Erythroblast (primary cell): ENCODE measurements at regions not wholly inside any gene's neighbourhood (a gene's known extent, or its start where the extent isn't known, plus 50 kb on each side); places are given as distances from the start of the nearest gene placed in this dataset.

Experiments
- GATA1 ChIP-seq: IDR thresholded peaks from 2 replicates; pipeline ENCODE4 v1.6.1; 2011; ENCODE audit warnings: low read depth, mild to moderate bottlenecking, control low read depth, low read length, moderate library complexity
- POLR2A ChIP-seq: IDR thresholded peaks from 2 replicates; pipeline ENCODE4 v1.6.1; 2011; ENCODE audit warnings: mild to moderate bottlenecking, low read length

- no peak for TF ChIP-seq POLR2A
- TF ChIP-seq GATA1 = no peak
Measured at GRCh38 chr1:79988401-79988800, 981.9 kb upstream of the ADGRL4 start.
